Stimulated activated naive CD8-positive, alpha-beta T cell treated with anti-CD3 and anti-CD28 coated beads, Interleukin-15, amount 100 ng/mL, for 72 hours (primary cell): ENCODE measurements at regions not wholly inside any gene's neighbourhood (a gene's known extent, or its start where the extent isn't known, plus 50 kb on each side); places are given as distances from the start of the nearest gene placed in this dataset.

Experiments used
- ATAC-seq: fragments of 150-1000 bp; cut with Tn5 transposase; 2 replicates; pipeline ENCODE4 v1.10.0; 2021; ENCODE audit warnings: mild to moderate bottlenecking, moderate library complexity
- DNase-seq, 2 donors: peaks; one replicate each; pipeline ENCODE4 v3.0.0; 2021 to 2022
- H3K27ac Mint-ChIP-seq, 2 donors: one replicate each; pipeline ENCODE4 v1.8.0; 2022; ENCODE audit warnings: mild to moderate bottlenecking in 2 of 2, mixed read lengths in 2 of 2, moderate library complexity in 2 of 2
- H3K27me3 Mint-ChIP-seq: one replicate; pipeline ENCODE4 v1.8.0; 2022; ENCODE audit warnings: mixed read lengths
- H3K4me1 Mint-ChIP-seq: one replicate; pipeline ENCODE4 v1.8.0; 2022; ENCODE audit warnings: mild to moderate bottlenecking, mixed read lengths
- H3K4me3 Mint-ChIP-seq, 2 donors: one replicate each; pipeline ENCODE4 v1.8.0; 2022; ENCODE audit warnings: mild to moderate bottlenecking in 2 of 2, mixed read lengths in 2 of 2, moderate library complexity in 1 of 2
- H3K9me3 Mint-ChIP-seq, 2 donors: one replicate each; pipeline ENCODE4 v1.8.0; 2022; ENCODE audit warnings: mixed read lengths in 2 of 2

- peaks cover 4 to 11% of the 10 kb centered on the region in 2 donors for H3K9me3 Mint-ChIP-seq
- no peaks in the 10 kb centered on the region for H3K4me1 Mint-ChIP-seq
- no peak overlapping the region for H3K27ac Mint-ChIP-seq
- DNase-seq (no peak), ATAC-seq (no peak)
- H3K27me3 Mint-ChIP-seq: no peaks in the 10 kb centered on the region
- H3K4me3 Mint-ChIP-seq: no peak overlapping the region
Observed at GRCh38 chr2:66794070-66794469, 359.1 kb downstream of the MEIS1 start.

- Mint-ChIP-seq H3K4me3 (no peak overlapping the region), H3K9me3 (peaks cover 4 to 12% of the 10 kb centered on the region in 2 donors), H3K27ac (no peak overlapping the region), H3K4me1 (no peaks in the 10 kb centered on the region), H3K27me3 (no peaks in the 10 kb centered on the region)
- DNase-seq: no peak
- no peak for ATAC-seq
Observed at GRCh38 chr2:66794551-66794950, 359.6 kb downstream of the MEIS1 start.

GRCh38 chr2:66802877-66803276 is 368.0 kb downstream of the MEIS1 start:
- H3K27me3 Mint-ChIP-seq: no peaks in the 10 kb centered on the region
- ATAC-seq: no peak
- H3K4me3 Mint-ChIP-seq: no peak overlapping the region
- no peak for DNase-seq
- peaks cover 4 to 12% of the 10 kb centered on the region in 2 donors for H3K9me3 Mint-ChIP-seq
- H3K4me1 Mint-ChIP-seq: no peaks in the 10 kb centered on the region
- H3K27ac Mint-ChIP-seq: no peak overlapping the region

- no peaks in the 10 kb centered on the region for H3K4me1 Mint-ChIP-seq
- H3K27ac Mint-ChIP-seq: no peak overlapping the region
- DNase-seq: no peak
- peaks cover 2 to 4% of the 10 kb centered on the region in 2 donors for H3K9me3 Mint-ChIP-seq
- H3K27me3 Mint-ChIP-seq: no peaks in the 10 kb centered on the region
- H3K4me3 Mint-ChIP-seq: no peak overlapping the region
- ATAC-seq: no peak
Observed at GRCh38 chr2:66803726-66804125, 368.8 kb downstream of the MEIS1 start.

- ATAC-seq (no peak), DNase-seq (no peak)
- H3K4me1 Mint-ChIP-seq: no peaks in the 10 kb centered on the region
- H3K27ac Mint-ChIP-seq: no peak overlapping the region
- no peak overlapping the region for H3K4me3 Mint-ChIP-seq
- no peaks in the 10 kb centered on the region for H3K27me3 Mint-ChIP-seq
- no peaks in the 10 kb centered on the region for H3K9me3 Mint-ChIP-seq
Observed at GRCh38 chr2:66805016-66805865, 370.3 kb downstream of the MEIS1 start.

GRCh38 chr2:66805968-66806367 is 371.0 kb downstream of the MEIS1 start:
- no peak for ATAC-seq
- Mint-ChIP-seq H3K27me3 (no peaks in the 10 kb centered on the region), H3K4me1 (no peaks in the 10 kb centered on the region), H3K9me3 (no peaks in the 10 kb centered on the region), H3K4me3 (no peak overlapping the region), H3K27ac (no peak overlapping the region)
- no peak for DNase-seq

- no peaks in the 10 kb centered on the region for H3K4me1 Mint-ChIP-seq
- H3K4me3 Mint-ChIP-seq: no peak overlapping the region
- peaks cover 0 to 5% of the 10 kb centered on the region in 2 donors for H3K9me3 Mint-ChIP-seq
- DNase-seq (no peak), ATAC-seq (no peak)
- no peaks in the 10 kb centered on the region for H3K27me3 Mint-ChIP-seq
- H3K27ac Mint-ChIP-seq: no peak overlapping the region
Observed at GRCh38 chr2:66813525-66813924, 378.6 kb downstream of the MEIS1 start.

GRCh38 chr2:66813976-66814375 is 379.1 kb downstream of the MEIS1 start:
- Mint-ChIP-seq H3K4me3 (no peak overlapping the region), H3K4me1 (no peaks in the 10 kb centered on the region), H3K27ac (no peak overlapping the region), H3K27me3 (no peaks in the 10 kb centered on the region), H3K9me3 (peaks cover 0 to 5% of the 10 kb centered on the region in 2 donors)
- ATAC-seq: no peak
- DNase-seq: no peak

- DNase-seq (no peak), ATAC-seq (no peak)
- Mint-ChIP-seq H3K9me3 (peaks cover 0 to 5% of the 10 kb centered on the region in 2 donors), H3K4me1 (no peaks in the 10 kb centered on the region), H3K27ac (no peak overlapping the region), H3K27me3 (no peaks in the 10 kb centered on the region), H3K4me3 (no peak overlapping the region)
Observed at GRCh38 chr2:66814916-66815315, 380.0 kb downstream of the MEIS1 start.

- no peaks in the 10 kb centered on the region for H3K4me1 Mint-ChIP-seq
- DNase-seq (no peak), ATAC-seq (no peak)
- H3K4me3 Mint-ChIP-seq: no peak overlapping the region
- H3K9me3 Mint-ChIP-seq: peaks cover 0 to 5% of the 10 kb centered on the region in 2 donors
- H3K27me3 Mint-ChIP-seq: no peaks in the 10 kb centered on the region
- no peak overlapping the region for H3K27ac Mint-ChIP-seq
Observed at GRCh38 chr2:66815886-66816285, 381.0 kb downstream of the MEIS1 start.

GRCh38 chr2:66821168-66821567 is 386.2 kb downstream of the MEIS1 start:
- peaks cover 4 to 5% of the 10 kb centered on the region in 2 donors for H3K9me3 Mint-ChIP-seq
- no peak overlapping the region for H3K4me3 Mint-ChIP-seq
- H3K27ac Mint-ChIP-seq: no peak overlapping the region
- DNase-seq (no peak), ATAC-seq (no peak)
- H3K27me3 Mint-ChIP-seq: no peaks in the 10 kb centered on the region
- no peaks in the 10 kb centered on the region for H3K4me1 Mint-ChIP-seq

GRCh38 chr2:66822186-66822585 is 387.3 kb downstream of the MEIS1 start:
- Mint-ChIP-seq H3K4me1 (no peaks in the 10 kb centered on the region), H3K27ac (no peak overlapping the region), H3K4me3 (no peak overlapping the region), H3K27me3 (no peaks in the 10 kb centered on the region), H3K9me3 (peaks cover 5% of the 10 kb centered on the region in 2 donors)
- ATAC-seq: no peak
- no peak for DNase-seq

GRCh38 chr2:66824926-66825325 is 390.0 kb downstream of the MEIS1 start:
- H3K27me3 Mint-ChIP-seq: no peaks in the 10 kb centered on the region
- H3K27ac Mint-ChIP-seq: no peak overlapping the region
- ATAC-seq: no peak
- H3K4me1 Mint-ChIP-seq: no peaks in the 10 kb centered on the region
- no peak overlapping the region for H3K4me3 Mint-ChIP-seq
- no peak for DNase-seq
- H3K9me3 Mint-ChIP-seq: peaks cover 5% of the 10 kb centered on the region in 2 donors

- ATAC-seq: no peak
- Mint-ChIP-seq H3K9me3 (peaks cover 0 to 14% of the 10 kb centered on the region in 2 donors), H3K27ac (no peak overlapping the region), H3K27me3 (no peaks in the 10 kb centered on the region), H3K4me1 (no peaks in the 10 kb centered on the region), H3K4me3 (no peak overlapping the region)
- no peak for DNase-seq
Observed at GRCh38 chr2:66827851-66828250, 392.9 kb downstream of the MEIS1 start.

- ATAC-seq: no peak
- Mint-ChIP-seq H3K27me3 (no peaks in the 10 kb centered on the region), H3K4me3 (no peak overlapping the region), H3K27ac (no peak overlapping the region), H3K4me1 (no peaks in the 10 kb centered on the region), H3K9me3 (peaks cover 1 to 14% of the 10 kb centered on the region in 2 donors)
- no peak for DNase-seq
Observed at GRCh38 chr2:66828876-66829275, 394.0 kb downstream of the MEIS1 start.

GRCh38 chr2:66830881-66831280 is 396.0 kb downstream of the MEIS1 start:
- ATAC-seq (no peak), DNase-seq (no peak)
- Mint-ChIP-seq H3K9me3 (peaks cover 4 to 13% of the 10 kb centered on the region in 2 donors), H3K4me1 (no peaks in the 10 kb centered on the region), H3K27ac (no peak overlapping the region), H3K27me3 (no peaks in the 10 kb centered on the region), H3K4me3 (no peak overlapping the region)
